ENCODE measurements at regions not wholly inside any gene's neighbourhood (a gene's known extent, or its start where the extent isn't known, plus 50 kb on each side); places are given as distances from the start of the nearest gene placed in this dataset.

- TF ChIP-seq ZFX (IDR thresholded peaks at IDR 0.05) (no peak), CTCF (conservative IDR thresholded peaks at IDR 0.05) (no peak)
These were observed 346.9 kb downstream of the IRS1 start for GRCh38 chr2:226452768-226453167.
